PC-3 (cell line): ENCODE measurements at regions not wholly inside any gene's neighbourhood (a gene's known extent, or its start where the extent isn't known, plus 50 kb on each side); places are given as distances from the start of the nearest gene placed in this dataset.
A peak's percentile ranks its signal among the peaks of the same experiment; 100 is the strongest.

Experiments used
- ATAC-seq: fragments of 200-7000 bp; cut with Tn5 transposase; 2 replicates; pipeline ENCODE4 v1.9.1; 2020; ENCODE audit warnings: mild to moderate bottlenecking, moderate library complexity
- BruUV-seq: library from RNA; stranded (reverse); fragments of 400-500 nt; replicated peaks from 2 replicates; lab custom pipeline; 2021; lab: Mats Ljungman, UMichigan
- CTCF ChIA-PET: fragments of 300-600 bp; sonication (Branson Sonifier 250); formaldehyde crosslinking; loops from one replicate; lab custom pipeline; 2022; ENCODE audit warnings: antibody characterized with exemption; lab: Charles Lee
- POLR2A ChIA-PET: fragments of 300-600 bp; sonication (Branson Sonifier 250); formaldehyde crosslinking; loops from one replicate; lab custom pipeline; 2022; ENCODE audit warnings: antibody characterized with exemption; ENCODE audit not compliant: unreplicated experiment; lab: Charles Lee
- DNase-seq: peaks from one replicate; pipeline ENCODE4 v3.0.0-alpha.2; 2015
- H2AFZ ChIP-seq: fragments of 300-600 bp; sonication (generic); 2 replicates; pipeline ENCODE4 v1.6.0; 2016; ENCODE audit warnings: antibody characterized with exemption, low read length
- H3F3A ChIP-seq: fragments of 300-600 bp; sonication (generic); one replicate; pipeline ENCODE4 v1.6.0; 2017; ENCODE audit warnings: antibody characterized with exemption, low read length, control low read depth, mild to moderate bottlenecking; ENCODE audit not compliant: unreplicated experiment
- H3K27ac ChIP-seq: fragments of 300-600 bp; sonication (generic); 2 replicates; pipeline ENCODE4 v1.5.1; 2016; ENCODE audit warnings: mild to moderate bottlenecking, low read length
- H3K27me3 ChIP-seq: fragments of 300-600 bp; sonication (generic); 2 replicates; pipeline ENCODE4 v1.6.1; 2016; ENCODE audit warnings: low read length, mixed read lengths
- H3K36me3 ChIP-seq: fragments of 300-600 bp; sonication (generic); 2 replicates; pipeline ENCODE4 v1.6.1; 2016; ENCODE audit warnings: low read depth, mixed run types, low read length, mixed read lengths
- H3K4me1 ChIP-seq: fragments of 300-600 bp; sonication (generic); 2 replicates; pipeline ENCODE4 v1.5.1; 2016; ENCODE audit warnings: low read length; ENCODE audit not compliant: insufficient read depth
- H3K4me2 ChIP-seq: fragments of 300-600 bp; sonication (generic); 2 replicates; pipeline ENCODE4 v1.6.0; 2016; ENCODE audit warnings: low read length
- H3K4me3 ChIP-seq: fragments of 300-600 bp; sonication (generic); 2 replicates; pipeline ENCODE4 v1.5.1; 2016; ENCODE audit warnings: mild to moderate bottlenecking, low read length, mixed read lengths
- H3K79me2 ChIP-seq: fragments of 300-600 bp; sonication (generic); 2 replicates; pipeline ENCODE4 v1.6.1; 2017; ENCODE audit warnings: low read length, mixed read lengths
- H3K9ac ChIP-seq: fragments of 300-600 bp; sonication (generic); 2 replicates; pipeline ENCODE4 v1.6.0; 2016; ENCODE audit warnings: mild to moderate bottlenecking, low read length
- H3K9me2 ChIP-seq: fragments of 300-600 bp; sonication (generic); replicated peaks from 2 replicates; pipeline ENCODE4 v1.6.1; 2016; ENCODE audit warnings: mixed run types, low read length, mixed read lengths
- H3K9me3 ChIP-seq: fragments of 300-600 bp; sonication (generic); 2 replicates; pipeline ENCODE4 v1.6.1; 2016; ENCODE audit warnings: low read length, mixed read lengths
- H4K20me1 ChIP-seq: fragments of 300-600 bp; sonication (generic); 2 replicates; pipeline ENCODE4 v1.6.1; 2016; ENCODE audit warnings: low read length, mixed read lengths
- CTCF ChIP-seq: fragments of 300-600 bp; sonication (generic); conservative IDR thresholded peaks from 2 replicates; pipeline ENCODE4 v1.5.1; 2017; ENCODE audit warnings: antibody characterized with exemption, low read depth, mild to moderate bottlenecking, low read length
- EZH2 ChIP-seq: fragments of 300-600 bp; sonication (generic); IDR thresholded peaks from one replicate; pipeline ENCODE4 v1.6.1; 2017; ENCODE audit warnings: antibody characterized with exemption, mild to moderate bottlenecking, low read length; ENCODE audit not compliant: unreplicated experiment
- EZH2phosphoT487 ChIP-seq: fragments of 300-600 bp; sonication (generic); IDR thresholded peaks from 2 replicates; pipeline ENCODE4 v1.6.1; 2018; ENCODE audit warnings: mild to moderate bottlenecking, antibody characterized with exemption, low read length, borderline replicate concordance
- intact Hi-C: fragments of 100-400 bp; cut with micrococcal nuclease; formaldehyde crosslinking; loops from 2 replicates; pipeline ENCODE4 v1.9.0; 2023

DNA sequence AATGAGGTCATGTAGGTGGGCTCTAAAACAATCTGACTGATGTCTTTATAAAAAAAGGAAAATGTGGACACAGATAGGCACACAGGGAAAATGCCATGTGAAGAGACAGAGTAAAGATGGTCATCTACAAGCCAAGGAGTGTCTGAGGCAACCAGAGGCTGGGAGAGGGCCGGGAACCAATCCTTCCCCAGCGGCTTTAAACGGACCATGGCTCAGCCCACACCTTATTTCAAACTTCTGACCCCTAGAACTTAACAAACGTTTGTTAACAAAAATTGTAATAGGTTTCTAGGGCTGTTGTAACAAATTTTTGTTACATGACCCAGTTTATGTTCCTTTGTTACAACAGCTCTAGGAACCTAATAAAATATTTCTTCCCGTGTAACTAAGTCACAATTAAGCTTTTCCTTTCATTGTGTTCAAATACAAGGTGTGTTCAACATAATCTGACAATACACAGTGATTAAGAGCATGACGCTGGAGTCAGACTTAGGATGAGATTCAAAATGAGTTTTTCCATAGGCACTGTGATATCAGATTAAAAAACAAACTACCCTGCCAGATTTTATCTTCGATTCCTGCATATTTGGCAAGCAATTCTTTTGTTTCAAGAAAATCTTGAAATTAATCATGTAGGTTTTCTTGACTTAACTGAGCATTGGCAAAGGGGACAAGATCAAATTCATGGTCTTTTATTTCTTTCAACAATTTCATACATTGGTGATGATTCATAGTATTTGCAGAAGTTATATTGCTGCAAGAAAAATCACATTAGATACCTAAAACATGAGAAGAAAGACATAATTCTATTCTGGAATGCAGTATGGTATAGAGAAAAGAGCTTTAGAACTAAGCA, 169.5 kb upstream of the RIPOR2 start:
- intact Hi-C loops = loop anchor here (1.0 kb wide), 1 partner anchor 17 kb away; no protein-coding TSS in a partner anchor
- ATAC-seq = peak; percentile 82
- Histone ChIP-seq H3K4me3 (no peak overlapping the region), H3K9me2 (no peaks in the 10 kb centered on the region), H3K27me3 (no peaks in the 10 kb centered on the region), H3F3A (no peaks in the 10 kb centered on the region), H2AFZ (no peak overlapping the region), H3K79me2 (no peaks in the 10 kb centered on the region), H3K36me3 (no peaks in the 10 kb centered on the region), H4K20me1 (no peaks in the 10 kb centered on the region), H3K9ac (no peak overlapping the region), H3K9me3 (no peaks in the 10 kb centered on the region), H3K27ac (peak overlapping the region; percentile 46), H3K4me1 (peaks cover 24% of the 10 kb centered on the region), H3K4me2 (peak overlapping the region; percentile 21)
- ChIA-PET CTCF (no interaction called here), POLR2A (no interaction called here)
- DNase-seq = peak; percentile 57
- TF ChIP-seq EZH2 = no peak
- TF ChIP-seq EZH2phosphoT487 = no peak
- TF ChIP-seq CTCF = no peak
- BruUV-seq = no TSS peak

DNA sequence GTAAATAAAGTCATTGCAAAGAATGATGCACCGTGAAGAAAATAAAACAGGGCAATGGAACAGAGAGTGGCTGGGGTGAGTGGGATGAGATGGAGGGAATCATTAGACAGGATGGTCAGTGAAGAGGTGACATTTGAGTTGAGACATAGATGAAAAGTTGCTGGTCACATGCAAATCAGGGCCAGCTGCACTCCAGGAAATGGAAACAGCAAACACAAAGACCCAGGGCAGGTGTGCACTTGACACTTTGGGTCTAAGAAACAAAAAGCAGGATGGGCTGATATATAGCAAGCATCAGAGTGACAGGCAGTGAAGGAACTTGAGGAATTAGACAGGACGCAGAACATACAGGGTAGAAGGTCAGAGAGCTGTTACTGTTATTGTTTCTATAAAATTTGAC, 171.5 kb upstream of the RIPOR2 start:
- DNase-seq (no peak), ATAC-seq (no peak)
- intact Hi-C loops = no loop called here
- Histone ChIP-seq H2AFZ (no peak overlapping the region), H3K4me2 (no peak overlapping the region), H3K9ac (no peak overlapping the region), H3K4me1 (peaks cover 17% of the 10 kb centered on the region), H3K27me3 (no peaks in the 10 kb centered on the region), H3K36me3 (no peaks in the 10 kb centered on the region), H3K9me3 (no peaks in the 10 kb centered on the region), H3K4me3 (no peak overlapping the region), H4K20me1 (no peaks in the 10 kb centered on the region), H3K9me2 (no peaks in the 10 kb centered on the region), H3K79me2 (no peaks in the 10 kb centered on the region), H3F3A (no peaks in the 10 kb centered on the region), H3K27ac (no peak overlapping the region)
- POLR2A ChIA-PET = no interaction called here
- no TSS peak for BruUV-seq
- CTCF ChIA-PET = no interaction called here
- no peak for TF ChIP-seq EZH2phosphoT487

DNA sequence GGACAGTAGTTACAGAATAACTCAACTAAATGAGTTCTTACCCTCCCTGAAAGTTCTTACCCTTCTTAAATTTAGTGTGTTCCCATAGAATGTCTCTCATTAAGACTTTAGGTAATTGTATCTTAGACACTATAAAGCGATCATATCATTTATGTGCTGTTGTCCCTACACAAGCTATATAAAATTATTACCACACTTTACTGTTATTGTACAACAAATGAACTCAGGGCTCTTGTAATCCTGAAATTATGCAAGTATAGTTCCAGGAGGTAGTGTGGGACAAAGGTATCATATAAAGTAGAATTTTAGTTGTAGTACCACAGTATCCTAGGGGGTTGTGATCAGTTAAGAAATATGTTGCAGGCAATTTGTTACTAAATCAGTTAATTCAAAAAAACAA, 167.4 kb upstream of the CARMIL1 start:
- DNase-seq (no peak), ATAC-seq (no peak)
- H3K27ac ChIP-seq = no peak overlapping the region
- no TSS peak for BruUV-seq
- no peaks in the 10 kb centered on the region for H3K4me1 ChIP-seq
- POLR2A ChIA-PET = no interaction called here
- no peaks in the 10 kb centered on the region for H3K27me3 ChIP-seq
- no peak overlapping the region for H3K4me2 ChIP-seq
- H4K20me1 ChIP-seq = no peaks in the 10 kb centered on the region
- H3K9me3 ChIP-seq = no peaks in the 10 kb centered on the region
- intact Hi-C loops = no loop called here
- CTCF ChIA-PET = no interaction called here
- H3K36me3 ChIP-seq = no peaks in the 10 kb centered on the region
- H2AFZ ChIP-seq = no peak overlapping the region
- H3K4me3 ChIP-seq = no peak overlapping the region
- TF ChIP-seq CTCF (no peak), EZH2 (no peak), EZH2phosphoT487 (no peak)
- H3K79me2 ChIP-seq = no peaks in the 10 kb centered on the region
- H3K9ac ChIP-seq = no peak overlapping the region
- H3K9me2 ChIP-seq = no peaks in the 10 kb centered on the region
- H3F3A ChIP-seq = no peaks in the 10 kb centered on the region
